HCT116 (cell line): ENCODE measurements at regions not wholly inside any gene's neighbourhood (a gene's known extent, or its start where the extent isn't known, plus 50 kb on each side); places are given as distances from the start of the nearest gene placed in this dataset.

Experiments used
- ATAC-seq: fragments of 200-7000 bp; cut with Tn5 transposase; 2 replicates; pipeline ENCODE4 v1.9.1; 2020; ENCODE audit warnings: mild to moderate bottlenecking, moderate library complexity
- BruUV-seq: library from RNA; stranded (reverse); fragments of 400-500 nt; replicated peaks from 2 replicates; lab custom pipeline; 2021; lab: Mats Ljungman, UMichigan
- CTCF ChIA-PET: fragments of 300-600 bp; sonication (Branson Sonifier 250); formaldehyde crosslinking; loops from one replicate; lab custom pipeline; 2021; ENCODE audit warnings: antibody characterized with exemption; lab: Charles Lee
- POLR2A ChIA-PET: fragments of 300-600, 350-600 bp; sonication (Branson Sonifier 250); formaldehyde crosslinking; loops from one replicate; lab custom pipeline; 2021; ENCODE audit warnings: antibody characterized with exemption; lab: Charles Lee
- RAD21 ChIA-PET, 2 experiments: fragments of 300-600 bp; sonication (Branson Sonifier 250); formaldehyde crosslinking; loops; one replicate each; lab custom pipeline; 2023; ENCODE audit warnings: low total read pairs in 2 of 2; ENCODE audit not compliant: uncharacterized antibody in 2 of 2, unreplicated experiment in 2 of 2, low non-redundant PET in 1 of 2; lab: Charles Lee
- DNase-seq: peaks from one replicate; pipeline ENCODE4 v3.0.0-alpha.2; 2010; ENCODE audit warnings: low read depth, low spot score
- H2AFZ ChIP-seq: fragments of 200-600 bp; shearing (Covaris generic), sonication (generic); 2 replicates; pipeline ENCODE4 v1.6.1; 2017; ENCODE audit warnings: low read depth, mixed run types, mixed read lengths, antibody characterized with exemption, low read length; ENCODE audit not compliant: poor library complexity, severe bottlenecking
- H3K27ac ChIP-seq: 2 replicates; pipeline ENCODE4 v1.5.1; 2012; ENCODE audit warnings: low read depth, low read length
- H3K27me3 ChIP-seq: fragments of 200-600 bp; sonication (generic); 2 replicates; pipeline ENCODE4 v1.6.1; 2016; ENCODE audit warnings: mixed run types, low read length, mixed read lengths; ENCODE audit not compliant: insufficient read depth
- H3K36me3 ChIP-seq, 2 experiments: fragments of 200-500 bp in 1 of 2; fragments of 200-600 bp in 1 of 2; sonication (Bioruptor generic) in 1 of 2; sonication (generic) in 1 of 2; 2 replicates each; pipeline versions ENCODE4 v1.5.1 to v1.6.1; 2014 to 2016; ENCODE audit warnings: low read length in 2 of 2, inconsistent platforms in 1 of 2, mixed read lengths in 1 of 2, mixed run types in 1 of 2; ENCODE audit not compliant: insufficient read depth in 2 of 2, control insufficient read depth in 1 of 2
- H3K4me1 ChIP-seq, 2 experiments: fragments of 200-600 bp in 1 of 2; sonication (generic) in 1 of 2; 2 replicates each; pipeline versions ENCODE4 v1.5.1 to v1.6.1; 2012 to 2017; ENCODE audit warnings: low read length in 2 of 2, inconsistent platforms in 1 of 2, mild to moderate bottlenecking in 1 of 2, mixed read lengths in 1 of 2, mixed run types in 1 of 2, moderate library complexity in 1 of 2; ENCODE audit not compliant: insufficient read depth in 2 of 2, control insufficient read depth in 1 of 2
- H3K4me2 ChIP-seq: fragments of 200-600 bp; sonication (generic); 2 replicates; pipeline ENCODE4 v1.6.1; 2017; ENCODE audit warnings: mixed run types, low read length, mixed read lengths
- H3K4me3 ChIP-seq, 2 experiments: fragments of 200-600 bp in 1 of 2; sonication (generic) in 1 of 2; replicated peaks in 1 of 2; 2 replicates each; pipeline ENCODE4 v1.5.1; 2011 to 2016; ENCODE audit warnings: low read length in 2 of 2, control low read depth in 1 of 2, low read depth in 1 of 2, mild to moderate bottlenecking in 1 of 2, mixed read lengths in 1 of 2, mixed run types in 1 of 2
- H3K79me2 ChIP-seq: fragments of 200-600 bp; sonication (generic); 2 replicates; pipeline ENCODE4 v1.6.1; 2017; ENCODE audit warnings: mild to moderate bottlenecking, mixed run types, low read length, moderate library complexity, mixed read lengths; ENCODE audit not compliant: insufficient read depth
- H3K9ac ChIP-seq: fragments of 200-600 bp; sonication (generic); 2 replicates; pipeline ENCODE4 v1.6.1; 2016; ENCODE audit warnings: low read length, mixed read lengths
- H3K9me2 ChIP-seq: fragments of 200-600 bp; sonication (generic), shearing (Covaris generic); 2 replicates; pipeline ENCODE4 v1.6.1; 2017; ENCODE audit warnings: mixed run types, mild to moderate bottlenecking, moderate library complexity; ENCODE audit not compliant: insufficient read depth
- H3K9me3 ChIP-seq, 2 experiments: fragments of 200-500 bp in 1 of 2; fragments of 200-600 bp in 1 of 2; sonication (Bioruptor generic) in 1 of 2; sonication (generic) in 1 of 2; 2 replicates each; pipeline ENCODE4 v1.6.1; 2014 to 2017; ENCODE audit warnings: low read length in 2 of 2, mixed read lengths in 2 of 2, inconsistent platforms in 1 of 2, low read depth in 1 of 2, mild to moderate bottlenecking in 1 of 2, mixed run types in 1 of 2, moderate library complexity in 1 of 2; ENCODE audit not compliant: control insufficient read depth in 1 of 2, insufficient read depth in 1 of 2
- H4K20me1 ChIP-seq: fragments of 200-600 bp; sonication (generic), shearing (Covaris generic); 2 replicates; pipeline ENCODE4 v1.6.1; 2017; ENCODE audit warnings: mixed run types, mild to moderate bottlenecking, moderate library complexity; ENCODE audit not compliant: insufficient read depth
- CEBPB ChIP-seq: IDR thresholded peaks from 2 replicates; pipeline ENCODE4 v1.6.1; 2012; ENCODE audit warnings: low read depth
- CTCF ChIP-seq, 3 experiments: fragments of 200-600 bp in 1 of 3; sonication (generic) in 1 of 3; IDR thresholded peaks in 2 of 3; conservative IDR thresholded peaks in 1 of 3; 2 replicates each; pipeline ENCODE4 v1.5.1; 2012 to 2017; ENCODE audit warnings: low read depth in 2 of 3, low read length in 2 of 3, antibody characterized with exemption in 1 of 3, borderline replicate concordance in 1 of 3, control low read depth in 1 of 3, mild to moderate bottlenecking in 1 of 3, mixed read lengths in 1 of 3, mixed run types in 1 of 3, moderate library complexity in 1 of 3; ENCODE audit not compliant: insufficient read depth in 1 of 3
- EGR1 ChIP-seq: IDR thresholded peaks from 2 replicates; pipeline ENCODE4 v1.6.1; 2012; ENCODE audit warnings: low read depth
- ELF1 ChIP-seq: IDR thresholded peaks from 2 replicates; pipeline ENCODE4 v1.6.1; 2012; ENCODE audit warnings: low read depth, borderline replicate concordance
- EZH2 ChIP-seq: fragments of 200-600 bp; sonication (generic); IDR thresholded peaks from 2 replicates; pipeline ENCODE4 v1.6.1; 2017; ENCODE audit warnings: antibody characterized with exemption, mixed run types
- EZH2phosphoT487 ChIP-seq: fragments of 200-600 bp; IDR thresholded peaks from 2 replicates; pipeline ENCODE4 v1.6.1; 2018; ENCODE audit warnings: antibody characterized with exemption, borderline replicate concordance
- FOSL1 ChIP-seq: IDR thresholded peaks from 2 replicates; pipeline ENCODE4 v1.6.1; 2012; ENCODE audit warnings: low read depth
- JUND ChIP-seq: IDR thresholded peaks from 2 replicates; pipeline ENCODE4 v1.6.1; 2012
- POLR2AphosphoS5 ChIP-seq: IDR thresholded peaks from 2 replicates; pipeline ENCODE4 v1.6.1; 2011; ENCODE audit warnings: mild to moderate bottlenecking, low read depth, low read length, moderate library complexity
- RAD21 ChIP-seq: IDR thresholded peaks from 2 replicates; pipeline ENCODE4 v1.6.1; 2012; ENCODE audit warnings: low read depth, mild to moderate bottlenecking
- SIN3A ChIP-seq: IDR thresholded peaks from 2 replicates; pipeline ENCODE4 v1.6.1; 2012; ENCODE audit warnings: low read depth
- SRF ChIP-seq: IDR thresholded peaks from 2 replicates; pipeline ENCODE4 v1.6.1; 2012; ENCODE audit warnings: low read depth
- TCF7L2 ChIP-seq: IDR thresholded peaks from 2 replicates; pipeline ENCODE4 v1.7.0; 2011; ENCODE audit warnings: borderline replicate concordance, inconsistent platforms; ENCODE audit not compliant: insufficient read depth, insufficient read length; ENCODE audit errors: extremely low read depth
- intact Hi-C: fragments of 100-400 bp; cut with micrococcal nuclease; formaldehyde crosslinking; loops from 2 replicates; pipeline ENCODE4 v1.10.0; 2022

DNA sequence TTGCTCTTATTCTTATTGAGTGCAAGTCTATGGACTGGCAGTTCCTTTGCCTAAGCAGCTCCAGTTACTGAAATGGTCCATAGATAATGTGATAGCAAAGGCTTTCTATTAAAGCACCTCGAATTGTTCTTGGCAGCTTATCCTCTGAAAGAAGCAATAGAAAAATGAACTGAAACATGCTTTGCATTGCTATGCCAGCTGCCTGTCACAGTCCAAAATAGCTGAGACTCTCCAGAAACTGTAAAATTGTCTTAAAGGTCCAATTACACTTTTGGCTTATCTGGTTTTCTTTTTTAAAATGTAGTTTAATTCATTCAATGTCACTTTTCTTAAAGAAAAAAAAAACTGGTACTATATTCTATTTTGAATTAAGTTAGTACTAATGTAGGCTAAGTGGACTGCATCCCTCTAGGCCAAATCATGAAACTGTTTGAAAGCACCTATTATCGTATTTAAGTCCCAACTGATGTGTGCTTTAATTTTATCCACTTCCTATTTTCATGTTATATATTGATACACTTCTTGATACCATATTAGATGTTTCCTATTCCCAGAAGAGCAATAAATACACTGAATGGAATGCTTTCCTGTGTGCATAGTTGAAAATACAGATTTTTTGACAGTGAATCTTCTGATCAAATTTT lies 208.0 kb upstream of the DEPDC1 start:
- no peak overlapping the region for H3K27ac ChIP-seq
- H3K4me2 ChIP-seq: no peak overlapping the region
- H3K36me3 ChIP-seq: no peaks in the 10 kb centered on the region
- H3K9me2 ChIP-seq: no peaks in the 10 kb centered on the region
- no peaks in the 10 kb centered on the region for H3K27me3 ChIP-seq
- TF ChIP-seq SIN3A (no peak), CEBPB (no peak), ELF1 (no peak), POLR2AphosphoS5 (no peak), TCF7L2 (no peak), SRF (no peak), CTCF (IDR thresholded peaks at IDR 0.05 in 2 of 3, conservative IDR thresholded peaks at IDR 0.05 in 1 of 3; ENCODE audit: borderline replicate concordance in 1 of 3, insufficient read depth in 1 of 3, low read depth in 2 of 3, low read length in 2 of 3) (no peak), EGR1 (no peak), RAD21 (no peak), EZH2 (no peak), FOSL1 (no peak), EZH2phosphoT487 (no peak), JUND (no peak)
- no peaks in the 10 kb centered on the region for H3K9me3 ChIP-seq
- ChIA-PET RAD21 (no interaction called here), POLR2A (no interaction called here), CTCF (no interaction called here)
- H3K79me2 ChIP-seq: no peaks in the 10 kb centered on the region
- H4K20me1 ChIP-seq: no peaks in the 10 kb centered on the region
- no peak overlapping the region for H3K9ac ChIP-seq
- no peak overlapping the region for H3K4me3 ChIP-seq
- no peak for DNase-seq
- intact Hi-C loops: no loop called here
- no peak for ATAC-seq
- BruUV-seq: no TSS peak
- peak overlapping the region; percentile 93 for H2AFZ ChIP-seq
- peaks cover 10 to 18% of the 10 kb centered on the region in 2 experiments; a peak in 3 of 4 replicates for H3K4me1 ChIP-seq
